GM18498 (cell line): ENCODE measurements at regions not wholly inside any gene's neighbourhood (a gene's known extent, or its start where the extent isn't known, plus 50 kb on each side); places are given as distances from the start of the nearest gene placed in this dataset.

Source experiments
- ATAC-seq: cut with Tn5 transposase; IDR thresholded peaks from one replicate; pipeline ENCODE4 v1.9.1; 2021; ENCODE audit warnings: mild to moderate bottlenecking, moderate library complexity; ENCODE audit not compliant: unreplicated experiment

DNA sequence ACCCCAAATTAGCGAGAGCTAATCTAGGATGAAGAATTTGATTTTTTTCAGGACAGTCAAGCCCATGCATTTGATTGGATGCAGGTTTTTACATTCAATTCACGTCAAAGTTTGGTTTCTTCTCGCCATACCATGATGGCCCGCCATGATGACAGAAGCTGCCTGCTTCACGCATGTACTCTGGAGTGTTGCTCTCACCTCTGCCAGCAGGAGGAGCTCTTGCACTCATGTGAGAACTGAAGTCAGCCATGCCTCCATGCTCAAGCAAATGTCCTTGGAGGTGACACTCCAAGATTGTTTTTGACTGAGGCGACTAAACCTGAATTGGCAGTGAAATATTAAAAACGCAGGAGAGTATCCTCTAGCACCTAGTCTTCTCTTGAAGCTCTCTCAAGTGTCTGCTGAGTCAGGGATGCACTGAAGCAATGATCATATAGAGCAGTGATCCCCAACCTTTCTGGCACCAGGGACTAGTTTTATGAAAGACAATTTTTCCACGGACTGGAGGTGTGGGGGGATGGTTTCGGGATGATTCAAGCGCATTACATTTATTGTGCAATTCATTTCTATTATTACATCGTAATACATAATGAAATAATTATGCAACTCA lies 120.9 kb downstream of the SAMMSON start:
- ATAC-seq = peak; percentile 100

DNA sequence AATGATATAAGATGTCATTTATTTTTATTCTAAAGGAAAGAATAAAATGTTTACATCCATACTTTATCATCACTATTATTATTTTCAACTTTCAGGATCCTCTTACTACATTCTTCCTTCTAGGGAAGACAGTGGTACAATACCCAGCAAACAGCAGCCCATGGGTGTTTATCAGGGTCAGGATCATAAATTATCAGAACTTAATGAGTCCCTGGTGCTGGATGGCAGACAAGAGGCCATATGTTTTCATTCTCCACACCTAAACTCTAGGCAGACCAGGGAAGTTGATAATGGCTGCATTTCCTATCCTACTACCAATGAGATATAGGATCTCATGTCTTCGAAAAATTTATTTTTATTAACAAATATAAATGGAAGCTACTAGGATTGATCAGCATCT lies 127.7 kb downstream of the SAMMSON start:
- ATAC-seq = no peak

DNA sequence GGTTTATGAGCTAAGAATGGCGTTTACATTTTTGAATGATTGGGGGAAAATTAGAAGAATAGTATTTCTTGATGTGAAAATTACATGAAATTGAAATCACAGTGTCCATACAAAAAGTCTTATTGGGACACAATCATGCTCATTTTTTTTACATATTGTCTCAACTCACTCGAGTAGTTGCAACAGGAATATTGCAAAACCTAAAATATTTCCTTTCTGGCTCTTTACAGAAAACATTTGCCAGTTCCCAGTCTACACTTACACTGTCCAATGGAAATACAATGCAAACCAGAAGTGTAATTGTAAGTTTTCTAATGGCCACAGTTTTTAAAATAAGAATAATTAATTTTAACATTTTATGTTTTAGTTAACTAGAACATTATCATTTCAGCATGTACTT lies 137.8 kb downstream of the SAMMSON start:
- no peak for ATAC-seq

DNA sequence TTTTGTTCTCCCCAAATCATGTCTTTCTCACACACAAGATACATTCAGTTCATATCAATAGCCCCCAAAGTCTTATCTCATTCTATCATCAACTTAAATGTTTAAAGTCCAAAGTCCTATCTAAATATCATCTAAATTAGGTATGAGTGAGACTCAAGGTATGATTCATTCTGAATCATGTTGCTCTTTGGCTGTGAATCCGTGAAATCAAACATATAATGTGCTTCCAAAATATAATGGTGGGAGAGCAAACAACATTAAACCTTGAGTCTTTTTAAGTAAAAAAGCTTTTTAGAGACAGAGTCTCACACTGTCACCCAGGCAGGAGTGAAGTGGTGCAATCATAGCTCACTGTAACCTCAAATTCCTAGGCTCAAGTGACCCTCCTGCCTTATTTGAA lies 139.1 kb downstream of the SAMMSON start:
- ATAC-seq = no peak
